Thyroid gland (tissue), 4 donors: ENCODE measurements at regions not wholly inside any gene's neighbourhood (a gene's known extent, or its start where the extent isn't known, plus 50 kb on each side); places are given as distances from the start of the nearest gene placed in this dataset.

Source experiments
- DNase-seq, 2 donors: peaks; one replicate each; pipeline ENCODE4 v3.0.0-alpha.2; 2019
- H3K27ac ChIP-seq, 3 donors: fragments of 200-600 bp; sonication (generic); 1 replicate in 2 of 3; 2 replicates in 1 of 3; pipeline ENCODE4 v1.5.1; 2016 to 2019; ENCODE audit warnings: mild to moderate bottlenecking in 1 of 3, moderate library complexity in 1 of 3
- H3K27me3 ChIP-seq: fragments of 200-600 bp; sonication (generic); one replicate; pipeline ENCODE4 v1.5.1; 2019
- H3K36me3 ChIP-seq, 2 donors: fragments of 200-600 bp; sonication (generic); one replicate each; pipeline ENCODE4 v1.5.1; 2016 to 2019
- H3K4me1 ChIP-seq, 2 donors: fragments of 200-600 bp; sonication (generic); one replicate each; pipeline ENCODE4 v1.5.1; 2017 to 2019
- H3K4me3 ChIP-seq, 3 donors: fragments of 200-600 bp; sonication (generic); replicated peaks in 1 of 3; 1 replicate in 2 of 3; 2 replicates in 1 of 3; pipeline ENCODE4 v1.5.1; 2016; ENCODE audit warnings: mild to moderate bottlenecking in 1 of 3
- H3K9me3 ChIP-seq: fragments of 200-600 bp; sonication (generic); one replicate; pipeline ENCODE4 v1.5.1; 2017
- POLR2A ChIP-seq, 2 donors: fragments of 450-650 bp; IDR thresholded peaks; one replicate each; pipeline ENCODE4 v1.6.1; 2017; ENCODE audit warnings: antibody characterized with exemption in 2 of 2, mild to moderate bottlenecking in 2 of 2, moderate library complexity in 1 of 2
- WGBS, 2 donors: methylation state at CpG; one replicate each; pipeline ENCODE4 v1.1.5; 2017; 5-methylcytosine and 5-hydroxymethylcytosine counted together
- intact Hi-C: fragments of 100-400 bp; cut with DNase I; formaldehyde crosslinking; loops from one replicate; pipeline ENCODE4 v1.15.1; 2023
- TF ChIP-seq, protein P1 (sequence below), 6 experiments: fragments of 200-600 bp in 3 of 6; fragments of 450-650 bp in 3 of 6; sonication (generic) in 3 of 6; IDR thresholded peaks; one replicate each; pipeline ENCODE4 v1.5.1; 2016 to 2019; ENCODE audit warnings: antibody characterized with exemption in 6 of 6, mild to moderate bottlenecking in 2 of 6, inconsistent platforms in 1 of 6, moderate library complexity in 1 of 6

DNA sequence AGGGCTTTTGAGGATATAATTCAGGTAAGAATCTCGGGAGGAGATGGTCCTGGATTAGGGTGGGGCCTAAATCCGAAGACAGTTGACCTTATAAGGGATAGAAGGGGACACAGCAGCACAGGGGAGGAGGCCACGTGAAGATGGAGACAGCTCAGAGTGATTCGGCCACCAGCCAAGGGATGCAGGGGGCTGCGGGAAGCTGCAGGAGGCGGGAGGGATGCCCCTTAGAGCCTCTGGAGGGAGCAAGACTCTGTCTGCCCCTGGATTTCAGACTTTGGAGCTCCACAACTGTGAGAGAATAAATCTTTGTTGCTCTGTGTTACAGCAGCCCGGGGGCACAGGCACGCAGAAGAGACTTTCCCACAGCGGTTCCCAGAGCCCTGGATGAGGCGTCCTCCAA lies 143.7 kb downstream of the ASB1 start:
- Histone ChIP-seq H3K36me3 (no peaks in the 10 kb centered on the region), H3K27ac (peak overlapping the region in 1 of 3 donors; percentile 91), H3K4me1 (peaks cover 14 to 47% of the 10 kb centered on the region in 2 donors), H3K9me3 (no peaks in the 10 kb centered on the region), H3K27me3 (no peaks in the 10 kb centered on the region), H3K4me3 (no peak overlapping the region)
- TF ChIP-seq POLR2A (IDR thresholded peaks at IDR 0.05) = no peak
- TF ChIP-seq, protein P1, sequence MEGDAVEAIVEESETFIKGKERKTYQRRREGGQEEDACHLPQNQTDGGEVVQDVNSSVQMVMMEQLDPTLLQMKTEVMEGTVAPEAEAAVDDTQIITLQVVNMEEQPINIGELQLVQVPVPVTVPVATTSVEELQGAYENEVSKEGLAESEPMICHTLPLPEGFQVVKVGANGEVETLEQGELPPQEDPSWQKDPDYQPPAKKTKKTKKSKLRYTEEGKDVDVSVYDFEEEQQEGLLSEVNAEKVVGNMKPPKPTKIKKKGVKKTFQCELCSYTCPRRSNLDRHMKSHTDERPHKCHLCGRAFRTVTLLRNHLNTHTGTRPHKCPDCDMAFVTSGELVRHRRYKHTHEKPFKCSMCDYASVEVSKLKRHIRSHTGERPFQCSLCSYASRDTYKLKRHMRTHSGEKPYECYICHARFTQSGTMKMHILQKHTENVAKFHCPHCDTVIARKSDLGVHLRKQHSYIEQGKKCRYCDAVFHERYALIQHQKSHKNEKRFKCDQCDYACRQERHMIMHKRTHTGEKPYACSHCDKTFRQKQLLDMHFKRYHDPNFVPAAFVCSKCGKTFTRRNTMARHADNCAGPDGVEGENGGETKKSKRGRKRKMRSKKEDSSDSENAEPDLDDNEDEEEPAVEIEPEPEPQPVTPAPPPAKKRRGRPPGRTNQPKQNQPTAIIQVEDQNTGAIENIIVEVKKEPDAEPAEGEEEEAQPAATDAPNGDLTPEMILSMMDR (IDR thresholded peaks at IDR 0.05) = no peak
- no peak for DNase-seq
- intact Hi-C loops = no loop called here
- WGBS, 2 donors = 92 to 93% methylated on average over 10 of the region's 10 CpGs

DNA sequence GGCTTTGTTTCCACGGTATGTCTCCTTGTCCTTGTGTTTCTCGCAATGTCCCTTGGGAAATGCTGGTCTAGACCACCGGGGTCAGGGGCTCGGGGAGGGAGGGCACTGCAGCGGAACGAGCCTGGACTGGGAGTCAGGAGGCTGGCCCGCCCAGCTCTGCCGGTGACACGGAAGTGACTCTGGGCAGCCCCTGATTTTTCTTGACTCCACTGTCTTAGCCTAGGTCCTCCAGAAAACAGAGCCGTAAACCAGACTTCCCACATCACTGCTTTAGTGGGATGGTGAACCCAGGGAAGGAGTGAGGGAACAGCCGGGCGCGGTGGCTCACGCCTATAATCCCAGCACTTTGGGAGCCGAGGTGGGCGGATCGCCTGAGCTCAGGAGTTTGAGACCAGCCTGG lies 144.2 kb downstream of the ASB1 start:
- peaks cover 14 to 47% of the 10 kb centered on the region in 2 donors for H3K4me1 ChIP-seq
- 92 to 95% methylated on average over 16 to 17 of the region's 17 CpGs for WGBS, 2 donors
- intact Hi-C loops = no loop called here
- no peak overlapping the region for H3K4me3 ChIP-seq
- no peaks in the 10 kb centered on the region for H3K36me3 ChIP-seq
- TF ChIP-seq POLR2A (IDR thresholded peaks at IDR 0.05) = no peak
- TF ChIP-seq, protein P1 (IDR thresholded peaks at IDR 0.05) = no peak
- H3K9me3 ChIP-seq = no peaks in the 10 kb centered on the region
- H3K27me3 ChIP-seq = no peaks in the 10 kb centered on the region
- DNase-seq = no peak
- no peak overlapping the region for H3K27ac ChIP-seq

DNA sequence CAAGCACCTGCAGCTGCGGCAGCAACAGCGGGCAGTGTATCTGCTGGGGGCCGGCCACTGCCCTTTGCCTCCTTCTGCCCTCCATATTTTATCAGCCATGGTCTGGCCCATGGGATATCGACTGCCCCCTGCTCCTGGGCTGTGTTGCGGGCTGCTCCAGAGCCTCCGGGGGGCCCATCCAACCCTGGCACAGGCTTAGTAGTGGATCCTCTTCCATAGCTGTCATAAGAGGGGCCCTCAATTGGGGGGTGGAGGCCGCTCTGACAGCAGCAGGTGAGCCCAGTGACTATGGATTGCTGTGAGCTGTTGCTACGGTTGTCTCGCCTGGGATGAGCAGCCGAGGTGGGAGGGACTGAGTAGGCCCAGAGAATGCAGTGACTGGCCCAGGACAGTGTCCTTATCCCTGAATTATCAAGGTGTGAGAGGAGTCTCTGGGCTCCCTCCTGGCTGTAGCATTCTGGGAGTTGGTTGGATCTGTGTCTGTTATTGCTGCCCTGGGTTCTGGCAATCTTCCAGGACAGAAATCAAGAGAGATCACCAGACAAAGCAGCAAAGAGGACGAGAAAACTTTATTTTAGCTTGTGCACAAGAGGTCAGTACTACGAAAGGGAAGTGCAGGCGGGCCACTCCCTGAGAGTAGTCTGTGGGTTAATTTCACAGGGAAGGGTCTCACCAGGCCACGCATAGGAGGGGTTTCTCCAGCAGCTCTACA lies 145.1 kb downstream of the ASB1 start:
- no peaks in the 10 kb centered on the region for H3K27me3 ChIP-seq
- WGBS, 2 donors = 76% methylated on average over 14 of the region's 14 CpGs
- H3K4me3 ChIP-seq = no peak overlapping the region
- H3K4me1 ChIP-seq = peaks cover 14 to 47% of the 10 kb centered on the region in 2 donors
- peak in 1 of 2 donors; percentile 25 for DNase-seq
- TF ChIP-seq, protein P1 (IDR thresholded peaks at IDR 0.05) = no peak
- no peak for TF ChIP-seq POLR2A (IDR thresholded peaks at IDR 0.05)
- peak overlapping the region in 1 of 3 donors; percentile 54 for H3K27ac ChIP-seq
- intact Hi-C loops = no loop called here
- no peaks in the 10 kb centered on the region for H3K9me3 ChIP-seq
- H3K36me3 ChIP-seq = no peaks in the 10 kb centered on the region

DNA sequence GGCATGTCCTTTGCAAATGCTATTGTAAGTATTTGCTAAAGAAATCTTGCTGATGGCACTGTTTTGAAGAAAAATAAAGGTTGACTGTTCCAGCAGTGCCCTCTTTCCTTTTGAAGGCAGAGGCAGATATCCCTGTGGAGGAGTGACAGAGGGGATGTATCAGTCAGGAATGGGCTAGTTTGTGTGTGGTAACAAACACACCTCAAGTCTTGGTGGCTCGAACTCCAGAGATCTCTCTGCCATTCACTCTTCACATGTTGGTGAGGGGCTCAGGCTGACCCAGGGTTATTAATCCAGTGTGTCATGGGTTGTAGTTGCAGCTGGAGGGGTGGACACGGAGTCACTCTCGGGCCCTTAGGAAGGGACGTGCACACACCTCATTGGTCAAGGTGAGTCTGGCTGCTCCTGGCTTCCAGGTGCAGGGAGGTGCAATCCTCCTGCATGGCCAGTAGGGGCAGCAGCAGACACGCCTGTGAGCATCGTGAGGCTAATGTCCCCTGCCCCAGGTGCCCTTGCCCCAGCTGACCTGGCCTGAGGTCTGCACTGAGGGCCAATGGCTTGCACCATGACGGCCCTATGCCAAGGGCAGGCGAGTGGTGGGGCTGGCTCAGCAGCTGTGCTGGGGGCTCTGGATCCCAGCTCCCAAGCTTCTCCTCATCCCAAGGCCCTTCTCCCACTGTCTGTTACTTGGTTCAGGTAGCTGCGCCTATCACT lies 146.5 kb downstream of the ASB1 start:
- TF ChIP-seq POLR2A (IDR thresholded peaks at IDR 0.05) = no peak
- TF ChIP-seq, protein P1 (IDR thresholded peaks at IDR 0.05) = peak; percentile 43 to 74 (median 49)

DNA sequence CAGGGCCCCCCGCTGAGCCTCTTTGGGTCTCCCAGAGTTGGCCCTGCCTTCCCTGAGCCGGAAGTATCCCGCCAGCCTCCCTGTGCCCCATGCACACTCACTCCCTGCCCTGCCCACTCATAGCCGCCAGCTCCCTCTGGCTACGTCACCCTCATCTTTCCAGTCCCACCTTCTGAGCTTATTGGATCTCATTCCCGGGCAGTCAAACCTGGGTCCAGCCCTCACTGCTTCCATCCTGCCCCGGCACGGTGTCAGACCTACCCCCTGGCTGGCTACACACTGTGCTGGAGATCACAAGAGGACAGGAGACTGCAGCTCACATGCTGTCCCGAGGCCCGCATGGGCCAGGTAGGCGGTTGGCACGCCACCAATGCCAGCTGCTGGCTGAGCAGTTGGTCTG lies 147.2 kb downstream of the ASB1 start:
- peak; percentile 51 to 81 for DNase-seq
- Histone ChIP-seq H3K36me3 (no peaks in the 10 kb centered on the region), H3K27ac (peak overlapping the region in 1 of 3 donors; percentile 30), H3K4me3 (no peak overlapping the region), H3K27me3 (no peaks in the 10 kb centered on the region), H3K9me3 (no peaks in the 10 kb centered on the region), H3K4me1 (peaks cover 12 to 41% of the 10 kb centered on the region in 2 donors)
- whole genome bisulfite sequencing, 2 donors = 80 to 86% methylated on average over 11 of the region's 12 CpGs
- TF ChIP-seq, protein P1 (IDR thresholded peaks at IDR 0.05) = no peak
- TF ChIP-seq POLR2A (IDR thresholded peaks at IDR 0.05) = no peak
- intact Hi-C loops = no loop called here

More for the DNA sequence above, 146.5 kb downstream of the ASB1 start:
- Histone ChIP-seq H3K4me1 (peaks cover 14 to 47% of the 10 kb centered on the region in 2 donors), H3K9me3 (no peaks in the 10 kb centered on the region), H3K27ac (peak overlapping the region in 1 of 3 donors; percentile 30), H3K36me3 (no peaks in the 10 kb centered on the region), H3K27me3 (no peaks in the 10 kb centered on the region), H3K4me3 (no peak overlapping the region)
- intact Hi-C loops = no loop called here
- 85 to 89% methylated on average over 5 to 6 of the region's 9 CpGs for WGBS, 2 donors
- peak in 1 of 2 donors; percentile 30 for DNase-seq
